Heart right ventricle (tissue), 16 donors: ENCODE measurements at regions not wholly inside any gene's neighbourhood (a gene's known extent, or its start where the extent isn't known, plus 50 kb on each side); places are given as distances from the start of the nearest gene placed in this dataset.

Source experiments
- ATAC-seq, 8 donors: fragments of 200-7000 bp; cut with Tn5 transposase; one replicate each; pipeline ENCODE4 v1.9.1; 2020; ENCODE audit warnings: mild to moderate bottlenecking in 8 of 8, moderate library complexity in 8 of 8, moderate number of reproducible peaks in 1 of 8
- DNase-seq, 2 donors: peaks; one replicate each; pipeline ENCODE4 v3.0.0-alpha.2; 2020
- H3K27ac ChIP-seq, 10 donors: fragments of 200-600 bp; sonication (generic) in 2 of 10; one replicate each; pipeline versions ENCODE4 v1.5.0 to v1.8.0; 2020 to 2022; ENCODE audit warnings: mild to moderate bottlenecking in 3 of 10
- H3K27me3 ChIP-seq, 7 donors: fragments of 200-600 bp; one replicate each; pipeline ENCODE4 v1.8.0; 2021 to 2022; ENCODE audit warnings: mild to moderate bottlenecking in 2 of 7
- H3K36me3 ChIP-seq, 9 donors: fragments of 200-600 bp; sonication (generic) in 1 of 9; one replicate each; pipeline versions ENCODE4 v1.5.0 to v1.8.0; 2020 to 2022; ENCODE audit warnings: mild to moderate bottlenecking in 2 of 9
- H3K4me1 ChIP-seq, 9 donors: fragments of 200-600 bp; sonication (generic) in 1 of 9; one replicate each; pipeline versions ENCODE4 v1.5.0 to v1.8.0; 2020 to 2022; ENCODE audit warnings: mild to moderate bottlenecking in 4 of 9
- H3K4me3 ChIP-seq, 10 donors: fragments of 200-600 bp; sonication (generic) in 2 of 10; one replicate each; pipeline versions ENCODE4 v1.5.0 to v1.8.0; 2020 to 2022; ENCODE audit warnings: mild to moderate bottlenecking in 7 of 10, moderate library complexity in 2 of 10
- H3K9me3 ChIP-seq, 11 donors: fragments of 200-600 bp in 10 of 11; sonication (generic) in 2 of 11; one replicate each; pipeline versions ENCODE4 v1.5.0 to v1.8.0; 2013 to 2022; ENCODE audit warnings: mild to moderate bottlenecking in 2 of 11, control low read depth in 1 of 11, moderate library complexity in 1 of 11
- CTCF ChIP-seq, 9 donors: fragments of 200-600 bp; sonication (generic) in 2 of 9; IDR thresholded peaks; one replicate each; pipeline versions ENCODE4 v1.5.0 to v1.8.0; 2021 to 2022; ENCODE audit warnings: antibody characterized with exemption in 9 of 9, mild to moderate bottlenecking in 5 of 9, moderate library complexity in 1 of 9
- WGBS, 2 donors: extraction: QIAGEN DNeasy Blood & Tissue Kit; methylation state at CpG; one replicate each; pipeline ENCODE4 v1.1.7; 2013; ENCODE audit warnings: inconsistent platforms in 1 of 2; 5-methylcytosine and 5-hydroxymethylcytosine counted together
- intact Hi-C, 10 donors: fragments of 100-400 bp; cut with DNase I; formaldehyde crosslinking; loops; one replicate each; pipeline versions ENCODE4 v1.11.1 to v1.14.2; 2022
- donor health status: Arrhythmogenic right ventricular cardiomyopathy.
- donor health status: ischemic (EF 13 %, LVEDD 7.1; RV severe dilation, severe dysfunction).
- donor health status: healthy with polysubstance abuse.
- donor health status: DM: no; HTN: yes; CAD: no.
- donor health status: DM: no; HTN: no; CAD: no.
- donor health status: ischemic (EF 25% LVEDD 6.9; RV normal size, moderate dysfunction).
- donor health status: ischemic (EF 25% LVEDD 5.7; RV mildly dilated, moderate dysfunction).
- donor health status: healthy.
- donor health status: DM: yes; HTN: yes; CAD: no.
- donor health status: Ischemic cardiomyopathy.
- donor health status: ischemic (EF 35%, LVEDD 5.7; RV mildly dilated, moderate dysfunction).
- donor health status: nonischemic (EF 11% LVEDD 7.7; RV severe dilation, severe dysfunction).
- donor health status: DM: yes; HTN: yes; CAD: no.
- donor health status: PGD.
- donor health status: ischemic (EF 29% LVEDD 5.4; RV normal size, mild dysfunction).
- donor health status: nonischemic (EF 23%, LVEDD 6.1; RV moderate dilation, normal function).

DNA sequence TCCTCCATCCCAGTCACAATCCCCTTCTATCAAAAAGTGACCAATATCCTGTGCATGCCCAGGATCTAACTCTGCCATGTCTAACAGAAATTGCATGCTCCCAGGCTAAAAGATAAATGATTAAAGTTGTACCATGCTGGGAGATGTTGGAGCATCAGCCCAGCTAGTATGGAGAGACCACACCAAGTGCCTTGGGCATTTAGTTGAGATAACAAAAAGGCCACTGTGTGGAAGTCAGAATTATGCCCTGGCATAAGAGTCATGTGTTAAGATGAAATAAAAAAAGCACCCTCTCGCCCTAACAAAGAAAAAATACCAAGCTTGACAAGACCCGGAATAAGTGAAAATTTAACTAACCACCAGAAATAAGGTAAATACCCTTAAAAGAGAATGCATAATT, 155.9 kb upstream of the CENPE start:
- intact Hi-C loops = no loop called here
- H3K9me3 ChIP-seq = peaks cover 0 to 14% (median 0%) of the 10 kb centered on the region in 11 donors
- H3K27ac ChIP-seq = no peak overlapping the region
- WGBS, 2 donors = 85 to 88% methylated on average over 2 of the region's 2 CpGs
- no peaks in the 10 kb centered on the region for H3K27me3 ChIP-seq
- no peak overlapping the region for H3K4me3 ChIP-seq
- H3K36me3 ChIP-seq = no peaks in the 10 kb centered on the region
- no peak for ATAC-seq
- no peak for TF ChIP-seq CTCF (IDR thresholded peaks at IDR 0.05)
- no peaks in the 10 kb centered on the region for H3K4me1 ChIP-seq
- DNase-seq = no peak

GRCh38 chr4:103329642-103330041, 131.5 kb upstream of the CENPE start:
- Histone ChIP-seq H3K4me1 (no peaks in the 10 kb centered on the region), H3K9me3 (peaks cover 0 to 3% (median 0%) of the 10 kb centered on the region in 11 donors), H3K27me3 (no peaks in the 10 kb centered on the region), H3K36me3 (no peaks in the 10 kb centered on the region), H3K27ac (no peak overlapping the region), H3K4me3 (no peak overlapping the region)
- intact Hi-C loops = no loop called here
- TF ChIP-seq CTCF (IDR thresholded peaks at IDR 0.05) = no peak
- ATAC-seq (no peak), DNase-seq (no peak)

- no peak for DNase-seq
- Histone ChIP-seq H3K36me3 (no peaks in the 10 kb centered on the region), H3K4me3 (no peak overlapping the region), H3K27ac (no peak overlapping the region), H3K4me1 (no peaks in the 10 kb centered on the region), H3K9me3 (no peaks in the 10 kb centered on the region), H3K27me3 (no peaks in the 10 kb centered on the region)
- ATAC-seq = no peak
- TF ChIP-seq CTCF (IDR thresholded peaks at IDR 0.05) = no peak
- intact Hi-C loops = no loop called here
- WGBS, 2 donors = 13 to 32% methylated on average over 1 of the region's 1 CpG
These were observed 126.7 kb upstream of the CENPE start for GRCh38 chr4:103324811-103325210.

DNA sequence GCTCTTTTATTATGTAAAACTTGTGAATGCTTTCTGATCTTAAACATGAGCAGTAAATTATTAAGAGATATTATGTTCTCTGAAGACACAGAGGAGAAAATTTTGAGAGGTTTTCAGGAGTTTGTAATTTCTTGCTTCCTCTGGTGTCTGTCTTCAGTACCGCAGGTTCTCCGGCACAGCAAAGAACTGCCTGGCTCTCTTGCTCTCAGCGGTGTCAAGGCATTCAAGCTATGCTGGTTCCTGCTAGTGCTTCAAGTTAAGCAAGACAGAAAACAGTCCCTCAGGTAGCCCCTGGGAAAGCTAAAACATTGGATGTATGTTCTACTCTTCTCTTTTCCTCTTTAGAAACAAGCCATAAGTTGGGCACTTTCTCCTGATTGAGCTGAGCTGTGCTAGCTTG, 120.2 kb upstream of the CENPE start:
- ATAC-seq = no peak
- Histone ChIP-seq H3K27me3 (no peaks in the 10 kb centered on the region), H3K27ac (no peak overlapping the region), H3K36me3 (no peaks in the 10 kb centered on the region), H3K4me1 (no peaks in the 10 kb centered on the region), H3K9me3 (peaks cover 0 to 50% (median 20%) of the 10 kb centered on the region in 11 donors), H3K4me3 (no peak overlapping the region)
- intact Hi-C loops = no loop called here
- WGBS, 2 donors = 60 to 64% methylated on average over 3 of the region's 3 CpGs
- no peak for DNase-seq
- no peak for TF ChIP-seq CTCF (IDR thresholded peaks at IDR 0.05)

- Histone ChIP-seq H3K9me3 (peaks cover 0 to 8% (median 0%) of the 10 kb centered on the region in 11 donors), H3K4me1 (peaks cover 0 to 4% (median 0%) of the 10 kb centered on the region in 9 donors), H3K27ac (no peak overlapping the region), H3K36me3 (no peaks in the 10 kb centered on the region), H3K27me3 (no peaks in the 10 kb centered on the region), H3K4me3 (no peak overlapping the region)
- 69 to 76% methylated on average over 5 of the region's 5 CpGs for WGBS, 2 donors
- DNase-seq (no peak), ATAC-seq (no peak)
- intact Hi-C loops = no loop called here
- no peak for TF ChIP-seq CTCF (IDR thresholded peaks at IDR 0.05)
These were observed 110.1 kb upstream of the CENPE start for GRCh38 chr4:103308248-103308561.
